ENCODE measurements at regions not wholly inside any gene's neighbourhood (a gene's known extent, or its start where the extent isn't known, plus 50 kb on each side); places are given as distances from the start of the nearest gene placed in this dataset.

- TF ChIP-seq POLR2AphosphoS5 (IDR thresholded peaks at IDR 0.05; ENCODE audit: insufficient read depth, low read depth, low read length) (no peak), CTCF (IDR thresholded peaks at IDR 0.05; ENCODE audit: extremely low read depth in 1 of 2, insufficient read depth in 1 of 2, low read depth in 1 of 2, low read length in 2 of 2) (no peak), FOS (IDR thresholded peaks at IDR 0.05; ENCODE audit: borderline replicate concordance, insufficient read depth, low read length) (no peak), GATA2 (IDR thresholded peaks at IDR 0.05; ENCODE audit: insufficient read depth, insufficient read length, low read depth, low read length) (no peak), MYC (IDR thresholded peaks at IDR 0.05; ENCODE audit: low read depth, low read length) (no peak), JUN (IDR thresholded peaks at IDR 0.05; ENCODE audit: borderline replicate concordance, insufficient read depth, insufficient read length, low read depth) (no peak), EZH2 (IDR thresholded peaks at IDR 0.05; ENCODE audit: borderline replicate concordance, low read depth, low read length, severe bottlenecking) (no peak), POLR2A (IDR thresholded peaks at IDR 0.05; ENCODE audit: low read depth, low read length) (no peak)
- TF ChIP-seq, protein P1, sequence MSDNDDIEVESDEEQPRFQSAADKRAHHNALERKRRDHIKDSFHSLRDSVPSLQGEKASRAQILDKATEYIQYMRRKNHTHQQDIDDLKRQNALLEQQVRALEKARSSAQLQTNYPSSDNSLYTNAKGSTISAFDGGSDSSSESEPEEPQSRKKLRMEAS (IDR thresholded peaks at IDR 0.05; ENCODE audit: insufficient read depth, insufficient read length) = no peak
- no peaks in the 10 kb centered on the region for H3K79me2 ChIP-seq (ENCODE audit: control insufficient read depth, insufficient read depth, low read length)
- no peak for FAIRE-seq
- no peaks in the 10 kb centered on the region for H3K27me3 ChIP-seq (ENCODE audit: control insufficient read depth in 2 of 2, insufficient read depth in 2 of 2, low read length in 2 of 2)
- H3K27ac ChIP-seq (ENCODE audit: insufficient read depth, low read depth, low read length) = no peak overlapping the region
- POLR2A ChIA-PET = no interaction called here
- H3K9ac ChIP-seq (replicated peaks; ENCODE audit: extremely low read depth, insufficient read depth, low read length) = no peak overlapping the region
- intact Hi-C loops (cut with micrococcal nuclease) (no loop called here), dilution Hi-C loops (cut with MboI; ENCODE audit: extremely low pct_ligation_motif_present, low sequenced_read_pairs) (no loop called here)
- no peak overlapping the region for H2AFZ ChIP-seq (ENCODE audit: low read depth, low read length)
- no peak overlapping the region for H3K4me3 ChIP-seq (replicated peaks in 1 of 3; ENCODE audit: insufficient read depth in 1 of 3, low read depth in 1 of 3, low read length in 3 of 3)
- H3K4me2 ChIP-seq (ENCODE audit: insufficient read depth, low read length) = no peak overlapping the region
- H3K36me3 ChIP-seq (ENCODE audit: control insufficient read depth in 2 of 2, extremely low read depth in 1 of 2, insufficient read depth in 2 of 2, low read length in 2 of 2) = no peaks in the 10 kb centered on the region
- H3K4me1 ChIP-seq (ENCODE audit: control insufficient read depth, extremely low read depth, insufficient read depth, low read length) = no peaks in the 10 kb centered on the region
- peaks cover 5% of the 10 kb centered on the region for H3K9me3 ChIP-seq (replicated peaks; ENCODE audit: control insufficient read depth, insufficient read depth, low read length)
- CTCF ChIA-PET = no interaction called here
- no peak for DNase-seq (ENCODE audit: low read depth, low spot score)
- no peaks in the 10 kb centered on the region for H4K20me1 ChIP-seq (replicated peaks; ENCODE audit: control insufficient read depth, extremely low read depth, insufficient read depth, low read length)
- no peaks in the 10 kb centered on the region for H3K9me1 ChIP-seq (replicated peaks; ENCODE audit: control insufficient read depth, extremely low read depth, insufficient read depth, low read length)
- no TSS peak for BruUV-seq (replicated peaks)
These were observed 324.8 kb downstream of the GABRG2 start for GRCh38 chr5:162392336-162392735.

Data from endothelial cell of umbilical vein (primary cell).